HEK293T (cell line): ENCODE measurements at regions not wholly inside any gene's neighbourhood (a gene's known extent, or its start where the extent isn't known, plus 50 kb on each side); places are given as distances from the start of the nearest gene placed in this dataset.

ENCODE experiments used
- ARNT ChIP-seq: fragments of 450-650 bp; IDR thresholded peaks from 2 replicates; pipeline ENCODE4 v1.6.1; 2017; ENCODE audit warnings: mild to moderate bottlenecking
- BHLHE40 ChIP-seq: fragments of 450-650 bp; IDR thresholded peaks from 2 replicates; pipeline ENCODE4 v1.6.1; 2016; ENCODE audit warnings: mild to moderate bottlenecking, moderate library complexity, borderline replicate concordance
- ELF4 ChIP-seq: fragments of 450-650 bp; IDR thresholded peaks from 2 replicates; pipeline ENCODE4 v1.6.1; 2017; ENCODE audit warnings: antibody characterized with exemption
- FOXA1 ChIP-seq: fragments of 450-650 bp; IDR thresholded peaks from 2 replicates; pipeline ENCODE4 v1.6.1; 2016; ENCODE audit warnings: mild to moderate bottlenecking
- FOXM1 ChIP-seq: fragments of 450-650 bp; IDR thresholded peaks from 2 replicates; pipeline ENCODE4 v1.6.1; 2017; ENCODE audit warnings: mild to moderate bottlenecking, borderline replicate concordance
- LEF1 ChIP-seq: fragments of 450-650 bp; IDR thresholded peaks from 2 replicates; pipeline ENCODE4 v1.6.1; 2017; ENCODE audit warnings: mild to moderate bottlenecking, borderline replicate concordance
- NFRKB ChIP-seq: fragments of 450-650 bp; IDR thresholded peaks from 2 replicates; pipeline ENCODE4 v1.6.1; 2016; ENCODE audit warnings: mild to moderate bottlenecking, moderate library complexity
- SP1 ChIP-seq: fragments of 450-650 bp; IDR thresholded peaks from 2 replicates; pipeline ENCODE4 v1.6.1; 2017

DNA sequence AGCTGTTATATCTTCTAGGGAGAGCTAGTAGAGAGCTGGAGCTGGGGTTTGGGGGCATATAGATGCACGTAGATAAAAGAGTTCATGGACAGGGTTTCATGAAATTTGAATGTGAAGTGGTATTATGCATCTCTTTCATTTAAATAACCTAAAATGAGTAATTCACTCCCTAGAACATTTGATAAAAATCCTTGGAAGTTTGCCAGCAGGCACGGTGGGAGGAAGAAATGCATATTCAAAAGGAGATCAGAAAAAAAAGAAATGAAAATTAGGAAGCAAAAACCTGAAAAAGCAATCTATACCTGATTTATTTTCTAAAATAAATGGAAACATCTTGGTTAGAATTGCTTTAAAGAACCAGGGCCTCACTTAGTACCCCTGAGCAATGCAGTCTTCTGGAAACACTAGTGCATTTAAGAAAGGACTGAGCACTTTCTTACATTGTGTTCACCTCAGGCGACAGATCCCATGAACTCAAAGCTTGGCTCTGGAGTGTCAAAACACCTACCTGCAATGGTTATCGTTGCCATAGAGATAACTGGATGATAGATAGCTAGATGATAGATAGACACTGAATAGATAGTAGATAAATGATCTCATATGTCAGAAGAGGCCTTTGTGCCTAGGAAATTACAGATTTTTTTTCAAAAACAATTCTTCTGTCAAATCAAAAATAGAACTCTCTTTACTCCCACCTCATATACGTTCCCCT, 458.6 kb upstream of the THRB start:
- TF ChIP-seq ELF4 (no peak), NFRKB (no peak), FOXA1 (no peak), FOXM1 (no peak), SP1 (no peak), BHLHE40 (no peak), LEF1 (no peak), ARNT (no peak)
